ENCODE measurements at regions not wholly inside any gene's neighbourhood (a gene's known extent, or its start where the extent isn't known, plus 50 kb on each side); places are given as distances from the start of the nearest gene placed in this dataset.

DNA sequence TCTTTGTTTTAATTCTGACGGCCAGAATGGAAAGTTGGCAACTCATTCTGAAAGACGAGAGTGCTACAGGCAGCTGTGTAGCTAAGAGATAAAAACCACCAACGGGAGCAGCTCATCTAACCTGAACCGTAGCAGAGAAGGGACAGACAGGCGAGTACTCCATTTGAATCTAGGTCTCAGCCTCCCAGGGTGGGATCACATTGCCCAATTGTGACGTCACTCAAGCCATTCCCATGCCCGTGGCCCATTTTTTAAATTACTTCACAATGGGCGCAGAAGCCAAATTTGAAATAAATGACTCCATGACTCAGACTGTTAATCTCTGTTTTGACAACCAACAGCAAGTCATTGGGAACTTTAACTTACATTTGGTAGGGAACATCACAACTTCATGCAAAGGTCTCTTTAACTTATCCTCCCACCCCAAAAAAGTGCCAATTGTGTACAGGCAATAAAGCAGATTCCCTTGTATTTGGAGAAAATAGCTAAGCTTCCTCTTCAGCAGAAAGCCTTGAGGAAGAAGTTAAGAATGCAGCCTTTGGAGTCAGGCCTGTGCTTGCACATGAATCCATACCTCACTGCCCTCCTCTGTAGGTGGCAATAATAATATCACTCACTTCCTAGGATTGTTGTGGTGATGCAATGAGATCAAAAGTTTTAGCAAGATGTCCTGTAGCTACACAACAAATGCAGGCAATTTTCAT lies 93.2 kb upstream of the KIF5B start:
- no peak for TF ChIP-seq POLR2A (IDR thresholded peaks at IDR 0.05)
- TF ChIP-seq CTCF (IDR thresholded peaks at IDR 0.05): no peak

Measured in heart left ventricle (tissue), 13 donors.